ENCODE measurements at regions not wholly inside any gene's neighbourhood (a gene's known extent, or its start where the extent isn't known, plus 50 kb on each side); places are given as distances from the start of the nearest gene placed in this dataset.

GRCh38 chr21:16425376-16425775, 695.6 kb downstream of the USP25 start:
- no peaks in the 10 kb centered on the region for H3K4me1 ChIP-seq (ENCODE audit: control insufficient read depth, insufficient read depth, low read length)
- no peak overlapping the region for H3K27ac ChIP-seq (ENCODE audit: insufficient read depth, low read depth, low read length, poor library complexity, severe bottlenecking)
- H3K27me3 ChIP-seq (ENCODE audit: control insufficient read depth, insufficient read depth, low read length, poor library complexity, severe bottlenecking): no peaks in the 10 kb centered on the region
- H3K4me3 ChIP-seq (ENCODE audit: insufficient read depth, low read depth, low read length): no peak overlapping the region
- no peaks in the 10 kb centered on the region for H3K36me3 ChIP-seq (ENCODE audit: control insufficient read depth, insufficient read depth, low read length)
- H3K9me3 ChIP-seq (ENCODE audit: control insufficient read depth, low read length): no peaks in the 10 kb centered on the region

- no peaks in the 10 kb centered on the region for H3K27me3 ChIP-seq (ENCODE audit: control insufficient read depth, insufficient read depth, low read length, poor library complexity, severe bottlenecking)
- no peak overlapping the region for H3K27ac ChIP-seq (ENCODE audit: insufficient read depth, low read depth, low read length, poor library complexity, severe bottlenecking)
- 91 to 97% methylated on average over 5 of the region's 6 CpGs for WGBS, 2 experiments
- no peak overlapping the region for H3K4me3 ChIP-seq (ENCODE audit: insufficient read depth, low read depth, low read length)
- no peaks in the 10 kb centered on the region for H3K9me3 ChIP-seq (ENCODE audit: control insufficient read depth, low read length)
- no peaks in the 10 kb centered on the region for H3K36me3 ChIP-seq (ENCODE audit: control insufficient read depth, insufficient read depth, low read length)
- H3K4me1 ChIP-seq (ENCODE audit: control insufficient read depth, insufficient read depth, low read length): no peaks in the 10 kb centered on the region
Observed at GRCh38 chr21:16426936-16427335, 697.2 kb downstream of the USP25 start.

GRCh38 chr21:16427587-16428087, 697.9 kb downstream of the USP25 start:
- H3K27me3 ChIP-seq (ENCODE audit: control insufficient read depth, insufficient read depth, low read length, poor library complexity, severe bottlenecking): no peaks in the 10 kb centered on the region

GRCh38 chr21:16437586-16437985, 707.8 kb downstream of the USP25 start:
- no peaks in the 10 kb centered on the region for H3K27me3 ChIP-seq (ENCODE audit: control insufficient read depth, insufficient read depth, low read length, poor library complexity, severe bottlenecking)
- H3K9me3 ChIP-seq (ENCODE audit: control insufficient read depth, low read length): no peaks in the 10 kb centered on the region
- WGBS, 2 experiments: 89 to 94% methylated on average over 1 of the region's 1 CpG
- no peaks in the 10 kb centered on the region for H3K4me1 ChIP-seq (ENCODE audit: control insufficient read depth, insufficient read depth, low read length)
- H3K36me3 ChIP-seq (ENCODE audit: control insufficient read depth, insufficient read depth, low read length): no peaks in the 10 kb centered on the region
- no peak overlapping the region for H3K27ac ChIP-seq (ENCODE audit: insufficient read depth, low read depth, low read length, poor library complexity, severe bottlenecking)
- no peak overlapping the region for H3K4me3 ChIP-seq (ENCODE audit: insufficient read depth, low read depth, low read length)

More at GRCh38 chr21:16427587-16428087, 697.9 kb downstream of the USP25 start:
- H3K36me3 ChIP-seq (ENCODE audit: control insufficient read depth, insufficient read depth, low read length): no peaks in the 10 kb centered on the region
- no peaks in the 10 kb centered on the region for H3K4me1 ChIP-seq (ENCODE audit: control insufficient read depth, insufficient read depth, low read length)
- no peak overlapping the region for H3K4me3 ChIP-seq (ENCODE audit: insufficient read depth, low read depth, low read length)
- no peak overlapping the region for H3K27ac ChIP-seq (ENCODE audit: insufficient read depth, low read depth, low read length, poor library complexity, severe bottlenecking)
- WGBS, 2 experiments: 84 to 93% methylated on average over 2 to 3 of the region's 3 CpGs
- no peaks in the 10 kb centered on the region for H3K9me3 ChIP-seq (ENCODE audit: control insufficient read depth, low read length)

GRCh38 chr21:16438761-16439160, 709.0 kb downstream of the USP25 start:
- WGBS, 2 experiments: 91 to 97% methylated on average over 1 of the region's 1 CpG
- H3K9me3 ChIP-seq (ENCODE audit: control insufficient read depth, low read length): no peaks in the 10 kb centered on the region
- H3K4me3 ChIP-seq (ENCODE audit: insufficient read depth, low read depth, low read length): no peak overlapping the region

GRCh38 chr21:16441789-16442188, 712.0 kb downstream of the USP25 start:
- Histone ChIP-seq H3K36me3 (ENCODE audit: control insufficient read depth, insufficient read depth, low read length) (no peaks in the 10 kb centered on the region), H3K4me3 (ENCODE audit: insufficient read depth, low read depth, low read length) (no peak overlapping the region), H3K4me1 (ENCODE audit: control insufficient read depth, insufficient read depth, low read length) (no peaks in the 10 kb centered on the region), H3K27me3 (ENCODE audit: control insufficient read depth, insufficient read depth, low read length, poor library complexity, severe bottlenecking) (no peaks in the 10 kb centered on the region), H3K9me3 (ENCODE audit: control insufficient read depth, low read length) (no peaks in the 10 kb centered on the region), H3K27ac (ENCODE audit: insufficient read depth, low read depth, low read length, poor library complexity, severe bottlenecking) (no peak overlapping the region)
- 94 to 100% methylated on average over 1 of the region's 1 CpG for WGBS, 2 experiments

More at GRCh38 chr21:16438761-16439160, 709.0 kb downstream of the USP25 start:
- no peaks in the 10 kb centered on the region for H3K36me3 ChIP-seq (ENCODE audit: control insufficient read depth, insufficient read depth, low read length)
- H3K27ac ChIP-seq (ENCODE audit: insufficient read depth, low read depth, low read length, poor library complexity, severe bottlenecking): no peak overlapping the region
- no peaks in the 10 kb centered on the region for H3K4me1 ChIP-seq (ENCODE audit: control insufficient read depth, insufficient read depth, low read length)
- no peaks in the 10 kb centered on the region for H3K27me3 ChIP-seq (ENCODE audit: control insufficient read depth, insufficient read depth, low read length, poor library complexity, severe bottlenecking)

GRCh38 chr21:16454399-16454798, 724.6 kb downstream of the USP25 start:
- H3K4me1 ChIP-seq (ENCODE audit: control insufficient read depth, insufficient read depth, low read length): no peaks in the 10 kb centered on the region
- no peaks in the 10 kb centered on the region for H3K27me3 ChIP-seq (ENCODE audit: control insufficient read depth, insufficient read depth, low read length, poor library complexity, severe bottlenecking)
- no peak overlapping the region for H3K4me3 ChIP-seq (ENCODE audit: insufficient read depth, low read depth, low read length)
- no peaks in the 10 kb centered on the region for H3K9me3 ChIP-seq (ENCODE audit: control insufficient read depth, low read length)
- no peaks in the 10 kb centered on the region for H3K36me3 ChIP-seq (ENCODE audit: control insufficient read depth, insufficient read depth, low read length)
- H3K27ac ChIP-seq (ENCODE audit: insufficient read depth, low read depth, low read length, poor library complexity, severe bottlenecking): no peak overlapping the region

- no peaks in the 10 kb centered on the region for H3K36me3 ChIP-seq (ENCODE audit: control insufficient read depth, insufficient read depth, low read length)
- H3K27me3 ChIP-seq (ENCODE audit: control insufficient read depth, insufficient read depth, low read length, poor library complexity, severe bottlenecking): no peaks in the 10 kb centered on the region
- H3K27ac ChIP-seq (ENCODE audit: insufficient read depth, low read depth, low read length, poor library complexity, severe bottlenecking): no peak overlapping the region
- H3K4me1 ChIP-seq (ENCODE audit: control insufficient read depth, insufficient read depth, low read length): no peaks in the 10 kb centered on the region
- 87 to 91% methylated on average over 2 of the region's 2 CpGs for WGBS, 2 experiments
- H3K9me3 ChIP-seq (ENCODE audit: control insufficient read depth, low read length): no peaks in the 10 kb centered on the region
- no peak overlapping the region for H3K4me3 ChIP-seq (ENCODE audit: insufficient read depth, low read depth, low read length)
Observed at GRCh38 chr21:16455526-16455925, 725.7 kb downstream of the USP25 start.

GRCh38 chr21:16455978-16456377, 726.2 kb downstream of the USP25 start:
- Histone ChIP-seq H3K27ac (ENCODE audit: insufficient read depth, low read depth, low read length, poor library complexity, severe bottlenecking) (no peak overlapping the region), H3K9me3 (ENCODE audit: control insufficient read depth, low read length) (no peaks in the 10 kb centered on the region), H3K27me3 (ENCODE audit: control insufficient read depth, insufficient read depth, low read length, poor library complexity, severe bottlenecking) (no peaks in the 10 kb centered on the region), H3K4me3 (ENCODE audit: insufficient read depth, low read depth, low read length) (no peak overlapping the region), H3K36me3 (ENCODE audit: control insufficient read depth, insufficient read depth, low read length) (no peaks in the 10 kb centered on the region), H3K4me1 (ENCODE audit: control insufficient read depth, insufficient read depth, low read length) (no peaks in the 10 kb centered on the region)
- WGBS, 2 experiments: 51 to 72% methylated on average over 5 of the region's 5 CpGs

GRCh38 chr21:16457498-16457897, 727.7 kb downstream of the USP25 start:
- no peaks in the 10 kb centered on the region for H3K36me3 ChIP-seq (ENCODE audit: control insufficient read depth, insufficient read depth, low read length)
- H3K4me1 ChIP-seq (ENCODE audit: control insufficient read depth, insufficient read depth, low read length): no peaks in the 10 kb centered on the region
- H3K27ac ChIP-seq (ENCODE audit: insufficient read depth, low read depth, low read length, poor library complexity, severe bottlenecking): no peak overlapping the region
- no peak overlapping the region for H3K4me3 ChIP-seq (ENCODE audit: insufficient read depth, low read depth, low read length)
- no peaks in the 10 kb centered on the region for H3K27me3 ChIP-seq (ENCODE audit: control insufficient read depth, insufficient read depth, low read length, poor library complexity, severe bottlenecking)
- H3K9me3 ChIP-seq (ENCODE audit: control insufficient read depth, low read length): no peaks in the 10 kb centered on the region
- 95 to 97% methylated on average over 5 of the region's 5 CpGs for WGBS, 2 experiments

GRCh38 chr21:16460936-16461335, 731.2 kb downstream of the USP25 start:
- WGBS, 2 experiments: 74 to 76% methylated on average over 2 of the region's 2 CpGs
- Histone ChIP-seq H3K27me3 (ENCODE audit: control insufficient read depth, insufficient read depth, low read length, poor library complexity, severe bottlenecking) (no peaks in the 10 kb centered on the region), H3K4me3 (ENCODE audit: insufficient read depth, low read depth, low read length) (no peak overlapping the region), H3K36me3 (ENCODE audit: control insufficient read depth, insufficient read depth, low read length) (no peaks in the 10 kb centered on the region), H3K27ac (ENCODE audit: insufficient read depth, low read depth, low read length, poor library complexity, severe bottlenecking) (no peak overlapping the region), H3K4me1 (ENCODE audit: control insufficient read depth, insufficient read depth, low read length) (no peaks in the 10 kb centered on the region), H3K9me3 (ENCODE audit: control insufficient read depth, low read length) (no peaks in the 10 kb centered on the region)

All from ectodermal cell (in vitro differentiated cells).